ENCODE measurements at regions not wholly inside any gene's neighbourhood (a gene's known extent, or its start where the extent isn't known, plus 50 kb on each side); places are given as distances from the start of the nearest gene placed in this dataset.

- DNase-seq (ENCODE audit: low spot score), result no peak
Observed at GRCh38 chr7:26049081-26049480, 102.9 kb upstream of the NFE2L3 start.

GRCh38 chr7:26051021-26051420 is 101.0 kb upstream of the NFE2L3 start:
- no peak for DNase-seq (ENCODE audit: low spot score)

- DNase-seq (ENCODE audit: low spot score), result no peak
Observed at GRCh38 chr7:26052706-26053105, 99.3 kb upstream of the NFE2L3 start.

GRCh38 chr7:26054386-26054785 is 97.6 kb upstream of the NFE2L3 start:
- DNase-seq (ENCODE audit: low spot score), result no peak

- DNase-seq (ENCODE audit: low spot score), result no peak
Observed at GRCh38 chr7:26055241-26055640, 96.8 kb upstream of the NFE2L3 start.

- DNase-seq (ENCODE audit: low spot score), result no peak
Observed at GRCh38 chr7:26060733-26061677, 91.0 kb upstream of the NFE2L3 start.

GRCh38 chr7:26061678-26062603 is 90.1 kb upstream of the NFE2L3 start:
- DNase-seq (ENCODE audit: low spot score), result peak; percentile 80

GRCh38 chr7:26065652-26066051 is 86.3 kb upstream of the NFE2L3 start:
- DNase-seq (ENCODE audit: low spot score), result no peak

GRCh38 chr7:26066736-26067135 is 85.3 kb upstream of the NFE2L3 start:
- DNase-seq (ENCODE audit: low spot score), result no peak

GRCh38 chr7:26070290-26070689 is 81.7 kb upstream of the NFE2L3 start:
- no peak for DNase-seq (ENCODE audit: low spot score)

GRCh38 chr7:26071622-26072456 is 80.2 kb upstream of the NFE2L3 start:
- no peak for DNase-seq (ENCODE audit: low spot score)

- no peak for DNase-seq (ENCODE audit: low spot score)
Observed at GRCh38 chr7:26073041-26073440, 79.0 kb upstream of the NFE2L3 start.

GRCh38 chr7:26074919-26075318 is 77.1 kb upstream of the NFE2L3 start:
- no peak for DNase-seq (ENCODE audit: low spot score)

GRCh38 chr7:26076691-26077090 is 75.3 kb upstream of the NFE2L3 start:
- no peak for DNase-seq (ENCODE audit: low spot score)

GRCh38 chr7:26078437-26079336 is 73.3 kb upstream of the NFE2L3 start:
- DNase-seq (ENCODE audit: low spot score), result peak; percentile 78

- DNase-seq (ENCODE audit: low spot score), result no peak
Observed at GRCh38 chr7:26081638-26082037, 70.4 kb upstream of the NFE2L3 start.

GRCh38 chr7:26083113-26083512 is 68.9 kb upstream of the NFE2L3 start:
- no peak for DNase-seq (ENCODE audit: low spot score)

- no peak for DNase-seq (ENCODE audit: low spot score)
Observed at GRCh38 chr7:26084418-26084817, 67.6 kb upstream of the NFE2L3 start.

GRCh38 chr7:26085771-26086170 is 66.2 kb upstream of the NFE2L3 start:
- DNase-seq (ENCODE audit: low spot score), result no peak

GRCh38 chr7:26087321-26088091 is 64.5 kb upstream of the NFE2L3 start:
- DNase-seq (ENCODE audit: low spot score), result no peak
